Suprapubic skin (tissue), 3 donors: ENCODE measurements at regions not wholly inside any gene's neighbourhood (a gene's known extent, or its start where the extent isn't known, plus 50 kb on each side); places are given as distances from the start of the nearest gene placed in this dataset.

Source experiments
- EP300 ChIP-seq: sonication (generic); formaldehyde crosslinking; IDR thresholded peaks from one replicate; pipeline ENCODE4 v1.6.1; 2017; ENCODE audit warnings: antibody characterized with exemption
- POLR2A ChIP-seq, 2 donors: fragments of 450-650 bp; IDR thresholded peaks; one replicate each; pipeline ENCODE4 v1.6.1; 2017; ENCODE audit warnings: antibody characterized with exemption in 2 of 2, mild to moderate bottlenecking in 2 of 2, moderate library complexity in 2 of 2
- TF ChIP-seq, protein P1 (sequence below), 2 donors: fragments of 200-600 bp in 1 of 2; fragments of 450-650 bp in 1 of 2; sonication (generic) in 1 of 2; IDR thresholded peaks; one replicate each; pipeline ENCODE4 v1.5.1; 2016 to 2019; ENCODE audit warnings: antibody characterized with exemption in 2 of 2, mild to moderate bottlenecking in 1 of 2, moderate library complexity in 1 of 2

- TF ChIP-seq, protein P1, sequence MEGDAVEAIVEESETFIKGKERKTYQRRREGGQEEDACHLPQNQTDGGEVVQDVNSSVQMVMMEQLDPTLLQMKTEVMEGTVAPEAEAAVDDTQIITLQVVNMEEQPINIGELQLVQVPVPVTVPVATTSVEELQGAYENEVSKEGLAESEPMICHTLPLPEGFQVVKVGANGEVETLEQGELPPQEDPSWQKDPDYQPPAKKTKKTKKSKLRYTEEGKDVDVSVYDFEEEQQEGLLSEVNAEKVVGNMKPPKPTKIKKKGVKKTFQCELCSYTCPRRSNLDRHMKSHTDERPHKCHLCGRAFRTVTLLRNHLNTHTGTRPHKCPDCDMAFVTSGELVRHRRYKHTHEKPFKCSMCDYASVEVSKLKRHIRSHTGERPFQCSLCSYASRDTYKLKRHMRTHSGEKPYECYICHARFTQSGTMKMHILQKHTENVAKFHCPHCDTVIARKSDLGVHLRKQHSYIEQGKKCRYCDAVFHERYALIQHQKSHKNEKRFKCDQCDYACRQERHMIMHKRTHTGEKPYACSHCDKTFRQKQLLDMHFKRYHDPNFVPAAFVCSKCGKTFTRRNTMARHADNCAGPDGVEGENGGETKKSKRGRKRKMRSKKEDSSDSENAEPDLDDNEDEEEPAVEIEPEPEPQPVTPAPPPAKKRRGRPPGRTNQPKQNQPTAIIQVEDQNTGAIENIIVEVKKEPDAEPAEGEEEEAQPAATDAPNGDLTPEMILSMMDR (IDR thresholded peaks at IDR 0.05) = no peak
- TF ChIP-seq POLR2A (IDR thresholded peaks at IDR 0.05) = no peak
- no peak for TF ChIP-seq EP300
Measured at GRCh38 chr4:19579608-19580007, 672.1 kb upstream of the SLIT2 start.
